ENCODE measurements at regions not wholly inside any gene's neighbourhood (a gene's known extent, or its start where the extent isn't known, plus 50 kb on each side); places are given as distances from the start of the nearest gene placed in this dataset.

GRCh38 chr10:43012578-43012977, 64.3 kb upstream of the RET start:
- TF ChIP-seq CTCF (conservative IDR thresholded peaks at IDR 0.05) (no peak), ZFX (IDR thresholded peaks at IDR 0.05) (no peak)
